Suppressor macrophage treated with lipopolysaccharide for 1 hour (primary cell): ENCODE measurements at regions not wholly inside any gene's neighbourhood (a gene's known extent, or its start where the extent isn't known, plus 50 kb on each side); places are given as distances from the start of the nearest gene placed in this dataset.

Source experiments
- DNase-seq, 3 donors: peaks; one replicate each; pipeline ENCODE4 v3.0.0-alpha.2; 2020 to 2022

GRCh38 chr4:164424846-164425245 is 329.1 kb upstream of the SMIM31 start:
- no peak for DNase-seq

GRCh38 chr4:164428561-164428960 is 325.4 kb upstream of the SMIM31 start:
- DNase-seq: peak in 1 of 3 donors; percentile 21

DNA sequence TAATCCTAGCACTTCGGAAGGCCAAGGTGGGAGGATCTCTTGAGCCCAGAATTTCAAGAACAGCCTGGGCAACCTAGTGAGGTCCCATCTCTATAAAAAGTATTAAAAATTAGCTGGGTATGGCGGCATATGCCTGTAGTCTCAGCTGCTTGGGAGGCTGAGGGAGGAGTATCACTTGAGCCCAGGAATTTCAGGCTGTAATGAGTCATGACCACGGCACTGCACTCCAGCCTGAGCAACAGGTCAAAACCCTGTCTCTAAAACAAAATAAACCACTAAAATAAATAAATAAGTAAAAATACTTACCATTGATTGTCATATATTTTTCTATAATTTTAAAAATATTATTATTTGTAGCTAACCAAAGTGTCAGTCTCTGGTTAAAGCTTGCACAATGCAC is 315.6 kb upstream of the SMIM31 start:
- DNase-seq: no peak

DNA sequence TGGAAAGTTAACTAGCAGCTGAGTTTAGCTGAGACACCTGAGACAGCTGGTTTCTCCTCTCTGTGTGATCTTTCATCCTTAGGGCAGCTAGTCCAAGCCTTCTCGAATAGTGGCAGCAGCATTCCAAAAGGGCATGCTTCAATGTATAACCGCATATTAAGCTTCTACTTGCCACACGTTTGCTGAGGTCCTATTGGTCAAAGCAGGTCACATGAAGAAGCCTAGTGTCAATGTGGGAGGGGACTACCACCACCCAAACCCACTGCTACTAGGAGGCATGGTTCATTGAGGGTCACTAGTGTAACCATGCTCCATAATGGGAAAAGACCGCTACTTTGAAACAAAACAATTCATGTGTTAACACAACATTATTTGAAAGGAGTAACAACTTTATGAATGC is 314.9 kb upstream of the SMIM31 start:
- DNase-seq: no peak

DNA sequence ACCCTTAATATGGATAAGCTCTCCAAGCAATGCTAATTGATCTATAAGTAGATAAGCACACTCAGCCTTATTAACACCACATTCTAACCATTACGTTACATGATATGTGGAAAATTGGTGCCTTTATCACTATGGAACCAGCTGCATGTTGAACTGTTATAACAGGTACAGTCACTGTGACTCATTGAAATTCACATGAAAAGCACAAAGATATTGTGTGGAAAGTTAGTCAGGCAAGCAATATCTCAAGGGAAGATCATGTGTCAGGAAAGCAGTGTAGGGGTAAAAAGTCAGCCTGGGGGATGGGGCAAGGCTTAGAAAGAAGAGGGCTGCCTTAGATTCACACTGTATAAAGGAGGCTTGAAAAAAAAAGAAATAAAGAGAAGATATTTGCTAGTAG is 313.7 kb upstream of the SMIM31 start:
- no peak for DNase-seq

- DNase-seq: no peak
These were observed 312.8 kb upstream of the SMIM31 start for GRCh38 chr4:164441109-164441508.

DNA sequence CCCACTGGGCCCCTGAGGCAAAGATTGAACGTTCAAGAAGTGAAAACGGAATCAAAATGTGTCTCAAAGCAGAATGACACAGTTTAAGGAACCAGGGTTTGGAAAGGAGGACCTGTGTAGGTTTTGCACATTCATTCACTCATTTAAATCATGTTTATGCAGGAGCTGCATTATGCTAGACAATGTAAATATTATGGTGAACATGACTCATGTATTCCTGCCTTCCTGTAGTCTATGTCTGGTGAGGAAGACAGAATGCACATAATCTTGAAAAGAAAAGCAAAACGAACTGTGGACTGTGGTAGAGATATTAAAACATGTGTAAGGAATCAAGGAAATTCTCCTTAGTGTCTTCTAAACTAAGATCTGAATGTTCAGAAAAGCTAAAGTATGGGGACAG is 311.8 kb upstream of the SMIM31 start:
- DNase-seq: no peak

- DNase-seq: no peak
These were observed 307.4 kb upstream of the SMIM31 start for GRCh38 chr4:164446516-164446915.

DNA sequence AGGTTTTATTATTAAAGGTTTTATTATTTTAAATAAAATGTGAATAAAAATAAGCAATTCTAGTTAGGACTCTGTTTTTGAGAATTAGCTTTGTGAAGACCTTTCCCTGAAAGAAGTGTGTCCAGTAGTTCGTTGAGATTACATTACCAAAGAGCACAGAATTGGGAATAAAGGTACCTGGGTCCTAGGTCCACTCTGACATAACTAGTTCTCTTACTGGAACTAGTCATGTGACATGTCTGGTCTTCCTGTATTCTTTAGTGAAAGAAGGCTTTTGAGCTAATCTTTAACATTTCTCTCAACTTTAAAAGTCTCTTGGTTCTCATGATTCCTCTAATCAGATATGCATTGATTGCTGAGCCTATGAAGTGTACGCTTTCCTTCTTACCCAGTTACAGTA is 292.0 kb upstream of the SMIM31 start:
- no peak for DNase-seq

- no peak for DNase-seq
These were observed 291.5 kb upstream of the SMIM31 start for GRCh38 chr4:164462471-164462870.

DNA sequence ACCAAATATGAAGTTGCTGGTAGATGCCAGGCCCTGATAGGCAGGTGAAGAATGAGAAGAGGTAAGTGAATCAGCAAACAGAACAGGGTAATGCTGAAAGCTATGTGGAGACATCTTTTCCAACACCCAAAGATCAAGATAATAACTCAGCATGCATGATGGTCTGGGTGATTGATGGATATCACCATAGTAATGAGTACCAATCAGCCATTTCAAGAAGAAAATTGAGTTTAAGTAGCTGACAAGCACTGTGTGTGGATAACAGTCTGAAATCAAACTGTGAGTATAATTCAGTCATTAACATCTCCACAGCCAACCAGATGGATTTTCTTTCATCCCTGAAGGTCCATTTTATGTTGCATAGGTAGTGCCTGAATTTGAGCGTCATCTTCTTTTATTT is 289.6 kb upstream of the SMIM31 start:
- DNase-seq: no peak

- DNase-seq: no peak
These were observed 286.4 kb upstream of the SMIM31 start for GRCh38 chr4:164467493-164467892.

GRCh38 chr4:164481306-164482091 is 272.4 kb upstream of the SMIM31 start:
- no peak for DNase-seq

DNA sequence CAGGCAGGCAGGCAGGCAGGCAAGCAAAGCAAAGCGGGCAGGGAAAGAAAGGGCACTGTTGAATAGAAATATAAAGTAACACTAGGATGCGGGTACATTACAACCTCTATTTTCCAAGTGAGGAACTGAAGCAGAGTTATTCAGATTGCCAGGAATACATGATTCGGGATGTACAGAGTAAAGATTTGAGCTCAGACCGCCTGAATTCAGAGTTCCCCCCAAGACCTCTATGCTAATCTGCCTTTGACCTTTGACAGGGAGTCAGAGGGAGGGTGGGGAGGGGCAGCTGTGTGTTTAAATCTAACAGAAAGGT is 271.9 kb upstream of the SMIM31 start:
- no peak for DNase-seq

DNA sequence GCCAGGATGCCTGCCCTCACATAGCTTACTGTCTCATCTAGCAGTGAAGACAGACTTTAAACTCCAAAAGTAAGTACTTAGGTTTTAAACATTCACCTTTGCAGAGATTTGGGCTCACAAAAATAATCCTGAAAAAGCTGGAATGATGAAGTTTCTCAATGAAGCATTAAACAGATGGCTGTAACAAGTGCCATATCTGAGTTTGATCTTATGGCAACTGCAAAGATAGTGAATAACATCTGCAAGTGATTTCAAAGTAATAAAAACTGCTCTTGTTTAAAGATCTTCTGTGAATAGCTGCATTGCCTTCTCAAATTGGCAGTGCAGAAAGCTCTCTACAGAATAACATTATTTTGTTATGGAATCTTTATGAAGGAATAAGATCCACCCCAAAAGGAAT is 271.2 kb upstream of the SMIM31 start:
- no peak for DNase-seq

DNA sequence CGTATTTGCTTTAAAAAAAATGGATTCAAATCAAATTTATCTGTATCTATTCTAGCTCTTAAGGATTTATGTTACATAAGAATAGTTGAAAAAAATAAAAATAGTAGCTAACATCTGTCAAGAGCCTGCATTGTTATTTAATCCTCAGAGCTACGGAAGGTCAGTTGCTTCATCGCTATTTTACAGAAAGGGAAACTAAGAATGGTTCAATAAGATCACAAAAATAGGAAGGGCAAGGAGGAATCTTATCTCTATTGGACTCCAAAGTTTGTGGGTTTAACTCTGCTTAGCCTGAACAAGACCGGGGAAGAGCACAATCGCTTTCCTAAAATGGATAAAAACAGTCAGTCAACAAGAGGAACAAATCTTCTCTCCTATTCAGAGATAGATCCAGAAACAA is 270.2 kb upstream of the SMIM31 start:
- DNase-seq: no peak

- DNase-seq: no peak
These were observed 269.4 kb upstream of the SMIM31 start for GRCh38 chr4:164484551-164484950.

DNA sequence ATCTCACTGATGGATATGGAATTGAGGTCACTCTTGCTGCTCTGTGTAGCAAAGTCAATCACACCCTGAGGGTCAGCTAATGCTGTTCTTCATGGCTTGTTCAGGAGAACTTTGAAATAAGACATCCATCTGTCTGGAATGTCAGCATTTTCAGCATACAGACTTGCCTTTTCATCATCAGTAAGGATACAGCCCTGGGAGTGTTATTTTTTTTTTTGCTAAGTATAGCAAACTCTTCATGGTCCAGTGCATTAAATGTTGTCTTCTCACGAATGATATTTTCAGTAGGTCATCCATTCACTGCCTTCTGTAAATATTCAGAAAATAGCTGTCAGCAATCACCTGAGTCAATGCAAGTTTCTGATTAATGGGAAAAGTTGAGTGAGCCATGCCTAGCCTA is 268.8 kb upstream of the SMIM31 start:
- DNase-seq: no peak

GRCh38 chr4:164488114-164488513 is 265.8 kb upstream of the SMIM31 start:
- DNase-seq: no peak

DNA sequence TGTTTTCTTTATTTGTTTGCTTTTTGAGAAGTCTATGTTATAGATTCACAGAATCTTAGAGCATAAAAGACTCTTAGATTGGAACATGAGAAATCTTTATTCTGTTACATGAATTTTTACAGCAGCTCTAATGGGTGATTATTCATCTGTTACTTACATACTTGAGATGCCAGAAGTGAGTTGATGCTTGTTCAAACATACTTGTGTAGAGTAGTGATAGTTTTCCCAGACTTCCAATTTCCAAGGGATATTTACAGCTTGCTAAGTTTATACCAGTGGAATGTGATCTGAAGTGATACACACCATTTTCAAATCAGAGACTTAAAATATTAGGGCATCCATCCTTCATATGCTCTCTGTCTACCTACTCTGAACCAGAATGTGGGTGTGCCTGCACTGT is 252.9 kb upstream of the SMIM31 start:
- DNase-seq: no peak

DNA sequence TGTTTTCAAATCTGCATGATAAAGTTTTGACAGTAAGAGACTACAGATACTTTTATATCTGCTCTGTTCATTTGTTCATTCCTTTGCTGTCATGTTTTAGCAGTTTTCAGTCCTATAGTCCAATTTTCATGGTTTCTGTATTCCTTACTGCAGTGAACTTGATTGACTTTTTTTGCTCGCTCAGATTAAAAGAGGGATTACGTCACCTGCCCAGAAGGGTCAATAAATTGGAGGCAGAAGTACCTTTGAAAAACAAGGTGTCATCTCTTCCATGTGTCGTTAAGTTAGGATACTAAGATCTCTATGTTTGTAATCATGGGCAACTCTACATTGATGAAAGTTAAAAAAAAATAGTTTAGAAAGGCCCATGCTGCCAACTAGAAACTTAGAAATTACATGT is 250.1 kb upstream of the SMIM31 start:
- DNase-seq: no peak

DNA sequence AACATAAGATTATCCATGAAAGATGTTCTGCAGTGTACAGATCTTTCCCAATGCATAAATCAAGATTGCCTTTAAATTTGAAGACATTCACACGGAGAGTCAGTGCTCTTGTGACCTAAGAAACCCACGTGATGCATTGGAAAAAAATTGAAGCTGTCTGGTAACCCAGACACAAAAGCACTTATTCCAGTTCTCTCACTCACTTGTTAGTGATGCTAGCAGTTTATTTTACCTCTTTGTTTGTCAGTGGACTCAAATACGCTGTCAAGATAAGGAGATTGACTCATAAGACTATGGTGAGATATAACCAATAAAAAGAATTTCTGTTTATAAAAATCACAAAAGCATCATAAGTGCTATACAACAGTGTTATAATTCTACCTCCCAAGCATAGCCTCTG is 245.8 kb upstream of the SMIM31 start:
- no peak for DNase-seq

GRCh38 chr4:164508771-164509170 is 245.2 kb upstream of the SMIM31 start:
- DNase-seq: no peak

DNA sequence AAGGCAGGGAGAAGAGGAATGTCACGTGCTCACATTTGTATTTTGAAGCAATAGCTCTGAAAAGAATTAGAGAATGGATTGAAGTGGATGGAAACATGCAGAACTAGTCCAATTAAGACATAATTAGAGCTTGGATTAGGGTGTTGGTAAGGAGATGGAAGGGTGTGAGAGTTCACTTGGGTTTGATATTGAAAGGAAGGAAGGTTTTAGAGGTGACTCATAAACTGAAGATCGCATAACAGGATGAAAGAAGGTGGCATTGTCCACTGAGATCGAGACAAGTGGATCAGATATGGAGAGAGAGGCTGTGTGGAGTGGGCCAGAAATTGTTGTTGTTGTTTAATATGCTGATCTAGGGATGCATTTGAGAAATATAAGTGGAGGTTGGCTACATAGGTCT is 244.0 kb upstream of the SMIM31 start:
- no peak for DNase-seq

GRCh38 chr4:164512124-164512523 is 241.8 kb upstream of the SMIM31 start:
- peak in 2 of 3 donors; percentile 0 to 21 for DNase-seq

DNA sequence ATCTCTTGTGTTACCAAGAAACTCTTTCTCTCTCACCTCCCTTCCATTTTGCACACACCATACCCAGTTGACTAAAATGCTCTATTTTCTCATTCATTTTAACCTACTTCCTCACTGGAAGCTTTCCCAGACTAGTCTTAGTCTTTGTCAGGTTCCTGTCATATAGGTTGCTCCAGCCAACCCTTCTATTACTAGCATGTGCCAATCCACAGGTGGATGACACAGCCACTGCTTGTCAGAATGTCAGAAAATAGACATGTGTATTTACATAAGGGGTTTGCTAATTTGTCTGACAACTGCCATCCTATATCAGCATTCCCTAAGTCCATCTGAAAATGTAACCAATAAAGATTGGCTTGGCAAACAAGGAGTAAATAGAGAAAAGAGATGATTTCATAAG is 239.2 kb upstream of the SMIM31 start:
- DNase-seq: no peak
